IMR-90 (cell line): ENCODE measurements at regions not wholly inside any gene's neighbourhood (a gene's known extent, or its start where the extent isn't known, plus 50 kb on each side); places are given as distances from the start of the nearest gene placed in this dataset.

ENCODE experiments used
- ATAC-seq: fragments of 200-7000 bp; cut with Tn5 transposase; 2 replicates; pipeline ENCODE4 v1.9.1; 2020; ENCODE audit warnings: low read depth, mild to moderate bottlenecking, moderate library complexity
- BruUV-seq: library from RNA; stranded (reverse); fragments of 400-500 nt; replicated peaks from 2 replicates; lab custom pipeline; 2021; lab: Mats Ljungman, UMichigan
- CTCF ChIA-PET: fragments of 300-600 bp; formaldehyde crosslinking; extraction: SDS; loops from one replicate; lab custom pipeline; 2021; ENCODE audit warnings: antibody characterized with exemption; lab: Yijun Ruan, JAX
- POLR2A ChIA-PET: fragments of 300-600 bp; sonication (Branson Sonifier 250); formaldehyde crosslinking; loops from one replicate; lab custom pipeline; 2022; ENCODE audit warnings: antibody characterized with exemption; ENCODE audit not compliant: unreplicated experiment; lab: Charles Lee
- DNase-seq: peaks from one replicate; pipeline ENCODE4 v3.0.0; 2013
- H2AFZ ChIP-seq: replicated peaks from 2 replicates; pipeline ENCODE3; 2013; ENCODE audit warnings: low read length, mild to moderate bottlenecking; ENCODE audit not compliant: poor library complexity
- H2AK5ac ChIP-seq: 2 replicates; pipeline ENCODE4 v1.6.1; 2013; ENCODE audit warnings: low read depth, low read length, inconsistent platforms
- H2AK9ac ChIP-seq: replicated peaks from 2 replicates; pipeline ENCODE3; 2013; ENCODE audit warnings: mild to moderate bottlenecking, low read depth, low read length, moderate library complexity; ENCODE audit not compliant: poor library complexity
- H2BK120ac ChIP-seq: 2 replicates; pipeline ENCODE4 v1.6.1; 2013; ENCODE audit warnings: low read depth, low read length, inconsistent platforms
- H2BK15ac ChIP-seq: 3 replicates; pipeline ENCODE4 v1.6.1; 2013; ENCODE audit warnings: low read depth, low read length, inconsistent platforms
- H2BK20ac ChIP-seq: 2 replicates; pipeline ENCODE4 v1.6.1; 2013; ENCODE audit warnings: low read depth, mild to moderate bottlenecking, inconsistent platforms, low read length, moderate library complexity
- H2BK5ac ChIP-seq: 2 replicates; pipeline ENCODE4 v1.6.1; 2013; ENCODE audit warnings: mild to moderate bottlenecking, low read depth, low read length, inconsistent platforms; ENCODE audit not compliant: poor library complexity, severe bottlenecking
- H3K14ac ChIP-seq: replicated peaks from 2 replicates; pipeline ENCODE4 v1.6.1; 2013; ENCODE audit warnings: low read depth, low read length, inconsistent platforms
- H3K18ac ChIP-seq: 2 replicates; pipeline ENCODE4 v1.6.1; 2013; ENCODE audit warnings: low read depth, low read length, control low read depth
- H3K23ac ChIP-seq: 2 replicates; pipeline ENCODE4 v1.6.1; 2013; ENCODE audit warnings: low read depth, low read length, inconsistent platforms
- H3K27ac ChIP-seq: 2 replicates; pipeline ENCODE4 v1.5.1; 2013; ENCODE audit warnings: mild to moderate bottlenecking, control low read depth, low read length; ENCODE audit not compliant: insufficient read depth
- H3K27me3 ChIP-seq: 2 replicates; pipeline ENCODE4 v1.6.1; 2013; ENCODE audit warnings: low read length; ENCODE audit not compliant: control insufficient read depth, insufficient read depth
- H3K36me3 ChIP-seq: 2 replicates; pipeline ENCODE4 v1.6.1; 2013; ENCODE audit warnings: low read length, mixed read lengths; ENCODE audit not compliant: control insufficient read depth, insufficient read depth
- H3K4ac ChIP-seq: 2 replicates; pipeline ENCODE4 v1.6.1; 2013; ENCODE audit warnings: low read depth, low read length, inconsistent platforms
- H3K4me1 ChIP-seq: 2 replicates; pipeline ENCODE4 v1.6.1; 2013; ENCODE audit warnings: low read length, mixed read lengths; ENCODE audit not compliant: control insufficient read depth, insufficient read depth
- H3K4me2 ChIP-seq: 2 replicates; pipeline ENCODE4 v1.6.1; 2013; ENCODE audit warnings: low read depth, mild to moderate bottlenecking, control low read depth, low read length, moderate library complexity
- H3K4me3 ChIP-seq: 2 replicates; pipeline ENCODE4 v1.5.1; 2013; ENCODE audit warnings: low read depth, mild to moderate bottlenecking, control low read depth, low read length, moderate library complexity; ENCODE audit not compliant: insufficient read depth
- H3K56ac ChIP-seq: 2 replicates; pipeline ENCODE4 v1.6.1; 2013; ENCODE audit warnings: low read length, inconsistent platforms; ENCODE audit not compliant: insufficient read depth; ENCODE audit errors: extremely low read depth
- H3K79me1 ChIP-seq, 2 experiments: 2 replicates each; pipeline ENCODE4 v1.6.1; 2013; ENCODE audit warnings: low read length in 2 of 2, inconsistent platforms in 1 of 2, low read depth in 1 of 2
- H3K9ac ChIP-seq: 2 replicates; pipeline ENCODE4 v1.6.1; 2013; ENCODE audit warnings: low read depth, low read length, control low read depth
- H3K9me1 ChIP-seq: 2 replicates; pipeline ENCODE4 v1.6.1; 2013; ENCODE audit warnings: low read length, inconsistent platforms; ENCODE audit not compliant: insufficient read depth
- H3K9me3 ChIP-seq: 2 replicates; pipeline ENCODE4 v1.6.1; 2013; ENCODE audit warnings: low read length; ENCODE audit not compliant: control insufficient read depth, insufficient read depth
- H4K20me1 ChIP-seq: 2 replicates; pipeline ENCODE4 v1.6.1; 2013; ENCODE audit warnings: low read length, inconsistent platforms; ENCODE audit not compliant: insufficient read depth
- H4K5ac ChIP-seq: 2 replicates; pipeline ENCODE4 v1.6.1; 2013; ENCODE audit warnings: mild to moderate bottlenecking, low read depth, low read length, control low read depth
- H4K8ac ChIP-seq, 2 experiments: 2 replicates each; pipeline ENCODE4 v1.6.1; 2013; ENCODE audit warnings: low read depth in 2 of 2, low read length in 2 of 2, control low read depth in 1 of 2, inconsistent platforms in 1 of 2
- H4K91ac ChIP-seq: 2 replicates; pipeline ENCODE4 v1.6.1; 2013; ENCODE audit warnings: low read depth, low read length, inconsistent platforms; ENCODE audit not compliant: insufficient read depth
- BHLHE40 ChIP-seq: fragments of 150-350 bp; IDR thresholded peaks from 2 replicates; pipeline ENCODE4 v1.6.1; 2016; ENCODE audit warnings: mild to moderate bottlenecking, low read depth, low read length
- CEBPB ChIP-seq: IDR thresholded peaks from 2 replicates; pipeline ENCODE4 v1.6.1; 2012; ENCODE audit warnings: low read depth, low read length, improper control_type of control experiment
- CHD1 ChIP-seq: IDR thresholded peaks from 2 replicates; pipeline ENCODE4 v1.6.1; 2012; ENCODE audit warnings: low read depth, low read length, improper control_type of control experiment
- CTCF ChIP-seq: conservative IDR thresholded peaks from 2 replicates; pipeline ENCODE4 v1.5.1; 2012; ENCODE audit warnings: mild to moderate bottlenecking, low read depth, low read length, improper control_type of control experiment
- ELK1 ChIP-seq: fragments of 150-350 bp; IDR thresholded peaks from 2 replicates; pipeline ENCODE4 v1.6.1; 2016; ENCODE audit warnings: low read depth, mild to moderate bottlenecking, low read length, moderate library complexity, borderline replicate concordance
- MAZ ChIP-seq: IDR thresholded peaks from 2 replicates; pipeline ENCODE4 v1.6.1; 2012; ENCODE audit warnings: low read depth, mild to moderate bottlenecking, low read length, improper control_type of control experiment, moderate library complexity, borderline replicate concordance
- MXI1 ChIP-seq: IDR thresholded peaks from 2 replicates; pipeline ENCODE4 v1.6.1; 2012; ENCODE audit warnings: low read depth, mild to moderate bottlenecking, low read length, moderate library complexity, borderline replicate concordance
- NFE2L2 ChIP-seq: fragments of 150-350 bp; IDR thresholded peaks from 2 replicates; pipeline ENCODE4 v1.6.1; 2016; ENCODE audit warnings: low read depth, mild to moderate bottlenecking, low read length
- POLR2A ChIP-seq: IDR thresholded peaks from 2 replicates; pipeline ENCODE4 v1.6.1; 2012; ENCODE audit warnings: mild to moderate bottlenecking, low read depth, low read length
- RFX5 ChIP-seq: IDR thresholded peaks from 2 replicates; pipeline ENCODE4 v1.8.0; 2012; ENCODE audit warnings: low read depth, mild to moderate bottlenecking, low read length, moderate library complexity
- SMC3 ChIP-seq: fragments of 150-350 bp; IDR thresholded peaks from 2 replicates; pipeline ENCODE4 v1.6.1; 2016; ENCODE audit warnings: low read depth, mild to moderate bottlenecking, antibody characterized with exemption, low read length, moderate library complexity
- USF2 ChIP-seq: fragments of 150-350 bp; IDR thresholded peaks from 2 replicates; pipeline ENCODE4 v1.6.1; 2017; ENCODE audit warnings: mild to moderate bottlenecking, antibody characterized with exemption, low read length, low read depth
- WGBS, 2 experiments: methylation state at CpG; one replicate each; pipeline versions ENCODE4 v1.1.5 to v1.1.7; 2013; ENCODE audit warnings: missing lambda C conversion rate in 2 of 2; ENCODE audit not compliant: insufficient read length in 1 of 2; ENCODE audit errors: extremely low coverage in 2 of 2; 5-methylcytosine and 5-hydroxymethylcytosine counted together
- dilution Hi-C: fragments of 300-500 bp; cut with HindIII; formaldehyde crosslinking; loops from one replicate; pipeline ENCODE4 v1.14.3; 2018; ENCODE audit warnings: low sequenced_read_pairs; ENCODE audit not compliant: unreplicated experiment
- in situ Hi-C: fragments of 300-500 bp; cut with MboI; formaldehyde crosslinking; loops from 3 replicates; pipeline ENCODE4 v1.14.3; 2019; ENCODE audit warnings: low sequenced_read_pairs, inconsistent platforms, mixed read lengths
- intact Hi-C: fragments of 100-400 bp; cut with micrococcal nuclease; formaldehyde crosslinking; loops from 2 replicates; pipeline ENCODE4 v1.10.0; 2022

GRCh38 chr2:236745420-236746210 is 176.0 kb downstream of the ACKR3 start (continued):
- no peak for TF ChIP-seq USF2

- H3K4me2 ChIP-seq, result no peak overlapping the region
- in situ Hi-C loops, result no loop called here
- H3K4ac ChIP-seq, result no peak overlapping the region
- no peak overlapping the region for H3K23ac ChIP-seq
- POLR2A ChIA-PET, result no interaction called here
- CTCF ChIA-PET, result no interaction called here
- no peak overlapping the region for H2BK20ac ChIP-seq
- no peak overlapping the region for H2BK15ac ChIP-seq
- H2AK9ac ChIP-seq, result no peak overlapping the region
- H3K27ac ChIP-seq, result no peak overlapping the region
- no peak overlapping the region for H2AK5ac ChIP-seq
- H2BK5ac ChIP-seq, result no peak overlapping the region
- no peaks in the 10 kb centered on the region for H3K79me1 ChIP-seq
- no peak overlapping the region for H2AFZ ChIP-seq
- no peak overlapping the region for H3K9ac ChIP-seq
- no TSS peak for BruUV-seq
- DNase-seq, result no peak
- H3K56ac ChIP-seq, result no peak overlapping the region
- no peak overlapping the region for H3K14ac ChIP-seq
- H3K18ac ChIP-seq, result no peak overlapping the region
- H4K5ac ChIP-seq, result no peak overlapping the region
- no peaks in the 10 kb centered on the region; the same call in 1 of the 2 replicates for H3K9me1 ChIP-seq
- no CpG with 5 or more reads among the region's 11 CpGs for WGBS, 2 experiments
- peaks cover 32% of the 10 kb centered on the region for H3K27me3 ChIP-seq
- intact Hi-C loops, result no loop called here
- no peak overlapping the region for H3K4me3 ChIP-seq
- peaks cover 9% of the 10 kb centered on the region for H3K4me1 ChIP-seq
- dilution Hi-C loops, result no loop called here
- H3K9me3 ChIP-seq, result no peaks in the 10 kb centered on the region; the same call in 1 of the 2 replicates
- H4K20me1 ChIP-seq, result no peaks in the 10 kb centered on the region
- no peak overlapping the region for H4K8ac ChIP-seq
- no peaks in the 10 kb centered on the region for H3K36me3 ChIP-seq
- no peak for ATAC-seq
- H4K91ac ChIP-seq, result no peak overlapping the region
- no peak overlapping the region for H2BK120ac ChIP-seq
- no peak for TF ChIP-seq NFE2L2
- TF ChIP-seq CHD1, result no peak
- TF ChIP-seq USF2, result no peak
- no peak for TF ChIP-seq MXI1
- TF ChIP-seq MAZ, result no peak
- TF ChIP-seq ELK1, result no peak
- no peak for TF ChIP-seq SMC3
- no peak for TF ChIP-seq CTCF
- TF ChIP-seq BHLHE40, result no peak
- TF ChIP-seq CEBPB, result no peak
- TF ChIP-seq RFX5, result no peak
- no peak for TF ChIP-seq POLR2A
Measured at GRCh38 chr2:236746833-236747232, 177.2 kb downstream of the ACKR3 start.
